ENCODE measurements at regions not wholly inside any gene's neighbourhood (a gene's known extent, or its start where the extent isn't known, plus 50 kb on each side); places are given as distances from the start of the nearest gene placed in this dataset.
"Not testable (repeated sequence)": the region's sequence is repeated elsewhere in the genome, so short reads cannot be mapped to it uniquely, and the experiment has no call there.

GRCh38 chrX:35561985-35562384 lies 236.2 kb upstream of the MAGEB16 start:
- H3K4me3 Mint-ChIP-seq (ENCODE audit: low read depth) = no peak overlapping the region
- peaks cover 3% of the 10 kb centered on the region for H3K4me1 Mint-ChIP-seq (ENCODE audit: low read depth)
- DNase-seq (ENCODE audit: low spot score, unreplicated experiment) = no peak
- no peaks in the 10 kb centered on the region for H3K36me3 Mint-ChIP-seq (ENCODE audit: insufficient read depth)
- no peaks in the 10 kb centered on the region for H3K27me3 Mint-ChIP-seq
- no peak overlapping the region for H3K27ac Mint-ChIP-seq
- TF ChIP-seq CTCF (IDR thresholded peaks at IDR 0.05; ENCODE audit: unreplicated experiment) = no peak
- peaks cover 11% of the 10 kb centered on the region for H3K9me3 Mint-ChIP-seq (ENCODE audit: low read depth)

- TF ChIP-seq CTCF (IDR thresholded peaks at IDR 0.05; ENCODE audit: unreplicated experiment) = no peak
- no peak overlapping the region for H3K27ac Mint-ChIP-seq
- peaks cover 11% of the 10 kb centered on the region for H3K9me3 Mint-ChIP-seq (ENCODE audit: low read depth)
- DNase-seq (ENCODE audit: low spot score, unreplicated experiment) = no peak
- peaks cover 3% of the 10 kb centered on the region for H3K4me1 Mint-ChIP-seq (ENCODE audit: low read depth)
- H3K36me3 Mint-ChIP-seq (ENCODE audit: insufficient read depth) = no peaks in the 10 kb centered on the region
- no peak overlapping the region for H3K4me3 Mint-ChIP-seq (ENCODE audit: low read depth)
- no peaks in the 10 kb centered on the region for H3K27me3 Mint-ChIP-seq
Measured at GRCh38 chrX:35562395-35562794, 235.7 kb upstream of the MAGEB16 start.

GRCh38 chrX:35590210-35590609 lies 207.9 kb upstream of the MAGEB16 start:
- Mint-ChIP-seq H3K9me3 (ENCODE audit: low read depth) (peaks cover 20% of the 10 kb centered on the region), H3K27ac (no peak overlapping the region)

GRCh38 chrX:35611562-35611961 lies 186.6 kb upstream of the MAGEB16 start:
- not testable (repeated sequence) for H3K27ac Mint-ChIP-seq; H3K4me1 Mint-ChIP-seq (ENCODE audit: low read depth); H3K27me3 Mint-ChIP-seq; DNase-seq (ENCODE audit: low spot score, unreplicated experiment); H3K4me3 Mint-ChIP-seq (ENCODE audit: low read depth); H3K36me3 Mint-ChIP-seq (ENCODE audit: insufficient read depth)
- H3K9me3 Mint-ChIP-seq (ENCODE audit: low read depth) = peaks cover 40% of the 10 kb centered on the region

More at GRCh38 chrX:35590210-35590609, 207.9 kb upstream of the MAGEB16 start:
- Mint-ChIP-seq H3K4me3 (ENCODE audit: low read depth) (no peak overlapping the region), H3K4me1 (ENCODE audit: low read depth) (no peaks in the 10 kb centered on the region), H3K36me3 (ENCODE audit: insufficient read depth) (no peaks in the 10 kb centered on the region), H3K27me3 (no peaks in the 10 kb centered on the region)
- no peak for TF ChIP-seq CTCF (IDR thresholded peaks at IDR 0.05; ENCODE audit: unreplicated experiment)
- DNase-seq (ENCODE audit: low spot score, unreplicated experiment) = no peak

- peaks cover 32% of the 10 kb centered on the region for H3K9me3 Mint-ChIP-seq (ENCODE audit: low read depth)
- H3K4me1 Mint-ChIP-seq (ENCODE audit: low read depth) = no peaks in the 10 kb centered on the region
- TF ChIP-seq CTCF (IDR thresholded peaks at IDR 0.05; ENCODE audit: unreplicated experiment) = no peak
- DNase-seq (ENCODE audit: low spot score, unreplicated experiment) = no peak
- H3K27me3 Mint-ChIP-seq = no peaks in the 10 kb centered on the region
- H3K4me3 Mint-ChIP-seq (ENCODE audit: low read depth) = no peak overlapping the region
- no peaks in the 10 kb centered on the region for H3K36me3 Mint-ChIP-seq (ENCODE audit: insufficient read depth)
- no peak overlapping the region for H3K27ac Mint-ChIP-seq
Measured at GRCh38 chrX:35617836-35618235, 180.3 kb upstream of the MAGEB16 start.

- H3K9me3 Mint-ChIP-seq (ENCODE audit: low read depth) = peaks cover 25% of the 10 kb centered on the region
- no peak for TF ChIP-seq CTCF (IDR thresholded peaks at IDR 0.05; ENCODE audit: unreplicated experiment)
- H3K4me1 Mint-ChIP-seq (ENCODE audit: low read depth) = no peaks in the 10 kb centered on the region
- no peak overlapping the region for H3K27ac Mint-ChIP-seq
- H3K36me3 Mint-ChIP-seq (ENCODE audit: insufficient read depth) = no peaks in the 10 kb centered on the region
- no peaks in the 10 kb centered on the region for H3K27me3 Mint-ChIP-seq
- H3K4me3 Mint-ChIP-seq (ENCODE audit: low read depth) = no peak overlapping the region
- no peak for DNase-seq (ENCODE audit: low spot score, unreplicated experiment)
Measured at GRCh38 chrX:35622040-35622439, 176.1 kb upstream of the MAGEB16 start.
